ENCODE measurements at regions not wholly inside any gene's neighbourhood (a gene's known extent, or its start where the extent isn't known, plus 50 kb on each side); places are given as distances from the start of the nearest gene placed in this dataset.
"Not testable (repeated sequence)": the region's sequence is repeated elsewhere in the genome, so short reads cannot be mapped to it uniquely, and the experiment has no call there.

- no peak for DNase-seq
These were observed 123.4 kb upstream of the VKORC1L1 start for GRCh38 chr7:65749518-65749917.

GRCh38 chr7:65750511-65751344 lies 122.1 kb upstream of the VKORC1L1 start:
- DNase-seq: peak; percentile 86 to 87

- DNase-seq: not testable (repeated sequence)
These were observed 118.8 kb upstream of the VKORC1L1 start for GRCh38 chr7:65754070-65754469.

GRCh38 chr7:65758991-65759390 lies 113.9 kb upstream of the VKORC1L1 start:
- DNase-seq: not testable (repeated sequence)

GRCh38 chr7:65762712-65763111 lies 110.2 kb upstream of the VKORC1L1 start:
- DNase-seq: not testable (repeated sequence)

- not testable (repeated sequence) for DNase-seq
These were observed 109.8 kb upstream of the VKORC1L1 start for GRCh38 chr7:65763114-65763513.

- peak; percentile 94 to 96 for DNase-seq
These were observed 102.2 kb upstream of the VKORC1L1 start for GRCh38 chr7:65770473-65771225.

GRCh38 chr7:65771226-65771569 lies 101.7 kb upstream of the VKORC1L1 start:
- not testable (repeated sequence) for DNase-seq

- not testable (repeated sequence) for DNase-seq
These were observed 96.2 kb upstream of the VKORC1L1 start for GRCh38 chr7:65776677-65777076.

GRCh38 chr7:65789943-65790342 lies 82.9 kb upstream of the VKORC1L1 start:
- not testable (repeated sequence) for DNase-seq

- DNase-seq: not testable (repeated sequence)
These were observed 81.1 kb upstream of the VKORC1L1 start for GRCh38 chr7:65791788-65792187.

GRCh38 chr7:65792726-65793125 lies 80.1 kb upstream of the VKORC1L1 start:
- DNase-seq: not testable (repeated sequence)

GRCh38 chr7:65794671-65795391 lies 78.0 kb upstream of the VKORC1L1 start:
- DNase-seq: not testable (repeated sequence)

- not testable (repeated sequence) for DNase-seq
These were observed 77.5 kb upstream of the VKORC1L1 start for GRCh38 chr7:65795392-65795716.

- no peak for DNase-seq
These were observed 76.7 kb upstream of the VKORC1L1 start for GRCh38 chr7:65796205-65796604.

- not testable (repeated sequence) for DNase-seq
These were observed 75.8 kb upstream of the VKORC1L1 start for GRCh38 chr7:65797086-65797485.

GRCh38 chr7:65797566-65797965 lies 75.3 kb upstream of the VKORC1L1 start:
- DNase-seq: not testable (repeated sequence)

- peak in 1 of 2 donors; percentile 28 for DNase-seq
These were observed 74.5 kb upstream of the VKORC1L1 start for GRCh38 chr7:65798111-65799075.

- not testable (repeated sequence) for DNase-seq
These were observed 72.7 kb upstream of the VKORC1L1 start for GRCh38 chr7:65800191-65800590.

- no peak for DNase-seq
These were observed 72.0 kb upstream of the VKORC1L1 start for GRCh38 chr7:65800890-65801341.

GRCh38 chr7:65804887-65805286 lies 68.0 kb upstream of the VKORC1L1 start:
- DNase-seq: no peak

GRCh38 chr7:65807067-65807466 lies 65.8 kb upstream of the VKORC1L1 start:
- DNase-seq: not testable (repeated sequence)
